HepG2 (cell line): ENCODE measurements at regions not wholly inside any gene's neighbourhood (a gene's known extent, or its start where the extent isn't known, plus 50 kb on each side); places are given as distances from the start of the nearest gene placed in this dataset.
A peak's percentile ranks its signal among the peaks of the same experiment; 100 is the strongest.
"Not testable (repeated sequence)": the region's sequence is repeated elsewhere in the genome, so short reads cannot be mapped to it uniquely, and the experiment has no call there.

Experiments used
- ATAC-seq: fragments of 200-7000 bp; cut with Tn5 transposase; 3 replicates; pipeline ENCODE4 v1.9.1; 2020; ENCODE audit warnings: mild to moderate bottlenecking, moderate library complexity
- BruUV-seq: library from RNA; stranded (reverse); fragments of 400-500 nt; replicated peaks from 2 replicates; lab custom pipeline; 2021; lab: Mats Ljungman, UMichigan
- CTCF ChIA-PET: fragments of 300-600 bp; formaldehyde crosslinking; extraction: SDS; loops from one replicate; lab custom pipeline; 2021; ENCODE audit warnings: low total read pairs, inconsistent platforms, low intra/inter-chr PET ratio; lab: Yijun Ruan, JAX
- POLR2A ChIA-PET: fragments of 350-600 bp; sonication (Branson Sonifier 250); formaldehyde crosslinking; loops from one replicate; lab custom pipeline; 2020; ENCODE audit warnings: antibody characterized with exemption, inconsistent platforms; lab: Yijun Ruan, JAX
- DNase-seq: peaks from one replicate; pipeline ENCODE4 v3.0.0-alpha.2; 2015; ENCODE audit warnings: low spot score
- FAIRE-seq: peaks from 3 replicates; lab custom pipeline; 2011; peaks lifted over from hg19 to GRCh38; lab: Jason Lieb, UNC
- H2AFZ ChIP-seq: one replicate; pipeline ENCODE4 v1.6.1; 2011; ENCODE audit warnings: low read length, inconsistent platforms
- H3K27ac ChIP-seq: fragments of 300-600 bp; 3 replicates; pipeline ENCODE4 v1.8.0; 2011; ENCODE audit warnings: mixed run types, mild to moderate bottlenecking, mixed read lengths, low read length, inconsistent platforms; ENCODE audit not compliant: insufficient read depth; ENCODE audit errors: extremely low read length
- H3K27me3 ChIP-seq, 2 experiments: fragments of 200-600 bp in 1 of 2; 2 replicates in 1 of 2; 3 replicates in 1 of 2; pipeline versions ENCODE4 v1.6.0 to v1.8.0; 2011; ENCODE audit warnings: low read length in 2 of 2, mild to moderate bottlenecking in 2 of 2, moderate library complexity in 2 of 2, inconsistent platforms in 1 of 2; ENCODE audit not compliant: insufficient read depth in 2 of 2, control insufficient read depth in 1 of 2
- H3K36me3 ChIP-seq, 2 experiments: fragments of 200-600 bp in 1 of 2; replicated peaks in 1 of 2; 2 replicates in 1 of 2; 3 replicates in 1 of 2; pipeline versions ENCODE4 v1.5.1 to v1.8.0; 2011; ENCODE audit warnings: low read length in 2 of 2, inconsistent platforms in 1 of 2; ENCODE audit not compliant: insufficient read depth in 2 of 2, control insufficient read depth in 1 of 2
- H3K4me1 ChIP-seq: 2 replicates; pipeline ENCODE4 v1.5.1; 2012; ENCODE audit warnings: low read length, inconsistent platforms; ENCODE audit not compliant: insufficient read depth
- H3K4me2 ChIP-seq: 2 replicates; pipeline ENCODE4 v1.6.0; 2011; ENCODE audit warnings: low read depth, low read length, inconsistent platforms
- H3K4me3 ChIP-seq, 3 experiments: fragments of 200-600 bp in 1 of 3; sonication (generic), shearing (Covaris generic) in 1 of 3; replicated peaks in 1 of 3; 2 replicates each; pipeline ENCODE4 v1.5.1; 2011 to 2016; ENCODE audit warnings: low read length in 3 of 3, inconsistent platforms in 2 of 3, low read depth in 2 of 3, mild to moderate bottlenecking in 2 of 3, control low read depth in 1 of 3, mixed read lengths in 1 of 3; ENCODE audit not compliant: insufficient read depth in 1 of 3
- H3K79me2 ChIP-seq: one replicate; pipeline ENCODE4 v1.6.1; 2011; ENCODE audit warnings: low read length, inconsistent platforms; ENCODE audit not compliant: insufficient read depth
- H3K9ac ChIP-seq: 2 replicates; pipeline ENCODE4 v1.6.0; 2011; ENCODE audit warnings: mild to moderate bottlenecking, low read depth, low read length, inconsistent platforms; ENCODE audit not compliant: insufficient read depth
- H3K9me3 ChIP-seq: 2 replicates; pipeline ENCODE4 v1.5.1; 2012; ENCODE audit warnings: mild to moderate bottlenecking, low read length
- H4K20me1 ChIP-seq: 2 replicates; pipeline ENCODE4 v1.6.0; 2011; ENCODE audit warnings: inconsistent platforms, mild to moderate bottlenecking, low read length, moderate library complexity; ENCODE audit not compliant: insufficient read depth
- GATAD2A ChIP-seq: IDR thresholded peaks from 2 replicates; pipeline ENCODE4 v1.6.1; 2016
- XRCC5 ChIP-seq: fragments of 200-400 bp; formaldehyde crosslinking; optimal IDR thresholded peaks from 2 replicates; pipeline ENCODE3; 2017; ENCODE audit warnings: mild to moderate bottlenecking, low read length
- WGBS: methylation state at CpG from one replicate; pipeline ENCODE4 v1.1.6; 2017; ENCODE audit warnings: low lambda C conversion rate; 5-methylcytosine and 5-hydroxymethylcytosine counted together
- in situ Hi-C: cut with HindIII; loops from 2 replicates; pipeline ENCODE4 v1.10.0; 2017; ENCODE audit warnings: low pct_unique_long_range_greater_than_20kb; ENCODE audit not compliant: extremely low pct_ligation_motif_present
- intact Hi-C: fragments of 100-400 bp; cut with micrococcal nuclease; formaldehyde crosslinking; loops from one replicate; pipeline ENCODE4 v1.10.0; 2022; ENCODE audit not compliant: unreplicated experiment
- TF ChIP-seq, protein P1 (sequence below): sonication (generic); formaldehyde crosslinking; IDR thresholded peaks from 2 replicates; pipeline ENCODE4 v1.4.0; 2020; ENCODE audit warnings: missing genetic modification reagents
- TF ChIP-seq, protein P2 (sequence below): sonication (generic); formaldehyde crosslinking; IDR thresholded peaks from 2 replicates; pipeline ENCODE4 v1.4.0; 2020; ENCODE audit warnings: mild to moderate bottlenecking, missing genetic modification reagents

DNA sequence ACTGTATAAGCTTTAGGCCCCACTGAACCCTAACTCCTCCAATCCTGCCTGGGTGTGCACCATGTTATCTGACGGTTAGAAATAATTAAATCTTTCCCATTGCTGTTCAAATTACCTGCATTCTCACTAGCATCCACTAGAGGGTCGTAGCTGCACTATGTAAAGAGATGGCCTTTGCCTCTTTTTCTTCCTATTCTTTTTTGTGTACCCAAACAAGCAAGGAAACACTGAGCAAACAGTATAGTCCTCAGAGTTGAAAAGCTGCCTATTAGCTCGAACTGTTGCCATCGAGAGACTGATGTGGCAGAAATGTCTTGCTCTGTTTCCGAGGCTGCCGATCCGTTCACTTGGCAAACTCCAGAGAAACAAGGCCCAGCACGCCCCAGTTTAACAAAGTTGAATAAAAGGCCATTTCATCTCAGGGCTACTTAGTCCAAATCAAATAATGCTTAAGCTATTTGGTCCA is 163.8 kb upstream of the TRPM3 start (continued):
- TF ChIP-seq, protein P1, sequence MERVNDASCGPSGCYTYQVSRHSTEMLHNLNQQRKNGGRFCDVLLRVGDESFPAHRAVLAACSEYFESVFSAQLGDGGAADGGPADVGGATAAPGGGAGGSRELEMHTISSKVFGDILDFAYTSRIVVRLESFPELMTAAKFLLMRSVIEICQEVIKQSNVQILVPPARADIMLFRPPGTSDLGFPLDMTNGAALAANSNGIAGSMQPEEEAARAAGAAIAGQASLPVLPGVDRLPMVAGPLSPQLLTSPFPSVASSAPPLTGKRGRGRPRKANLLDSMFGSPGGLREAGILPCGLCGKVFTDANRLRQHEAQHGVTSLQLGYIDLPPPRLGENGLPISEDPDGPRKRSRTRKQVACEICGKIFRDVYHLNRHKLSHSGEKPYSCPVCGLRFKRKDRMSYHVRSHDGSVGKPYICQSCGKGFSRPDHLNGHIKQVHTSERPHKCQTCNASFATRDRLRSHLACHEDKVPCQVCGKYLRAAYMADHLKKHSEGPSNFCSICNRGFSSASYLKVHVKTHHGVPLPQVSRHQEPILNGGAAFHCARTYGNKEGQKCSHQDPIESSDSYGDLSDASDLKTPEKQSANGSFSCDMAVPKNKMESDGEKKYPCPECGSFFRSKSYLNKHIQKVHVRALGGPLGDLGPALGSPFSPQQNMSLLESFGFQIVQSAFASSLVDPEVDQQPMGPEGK: 0 out of 2 replicates have a peak, but pooled peaks have one; percentile 12
- TF ChIP-seq GATAD2A: 0 out of 2 replicates have a peak, but pooled peaks have one; percentile 37
- TF ChIP-seq XRCC5: peak; percentile 21

DNA sequence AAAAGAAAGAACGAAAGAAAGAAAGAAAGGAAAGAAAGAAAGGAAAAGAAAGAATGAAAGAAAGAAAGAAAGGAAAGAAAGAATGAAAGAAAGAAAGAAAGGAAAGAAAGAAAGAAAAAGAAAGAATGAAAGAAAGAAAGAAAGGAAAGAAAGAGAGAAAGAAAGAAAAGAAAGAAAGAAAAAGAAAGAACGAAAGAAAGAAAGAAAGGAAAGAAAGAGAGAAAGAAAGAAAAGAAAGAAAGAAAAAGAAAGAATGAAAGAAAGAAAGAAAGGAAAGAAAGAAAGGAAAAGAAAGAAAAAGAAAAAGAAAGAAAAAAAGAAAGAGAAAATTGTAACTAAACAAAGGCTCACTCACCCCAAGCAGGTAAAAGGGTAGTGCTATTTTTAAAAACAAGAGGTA is 160.7 kb upstream of the TRPM3 start:
- POLR2A ChIA-PET, H3K9me3 ChIP-seq, H2AFZ ChIP-seq, H3K27me3 ChIP-seq, H3K4me2 ChIP-seq, H3K27ac ChIP-seq, H3K79me2 ChIP-seq, H3K4me3 ChIP-seq, H3K36me3 ChIP-seq, BruUV-seq, DNase-seq, intact Hi-C loops, FAIRE-seq, H3K9ac ChIP-seq, H4K20me1 ChIP-seq, CTCF ChIA-PET, ATAC-seq: not testable (repeated sequence)
- peaks cover 42% of the 10 kb centered on the region for H3K4me1 ChIP-seq
- 5% methylated on average over 2 of the region's 2 CpGs for WGBS
- TF ChIP-seq, protein P2, sequence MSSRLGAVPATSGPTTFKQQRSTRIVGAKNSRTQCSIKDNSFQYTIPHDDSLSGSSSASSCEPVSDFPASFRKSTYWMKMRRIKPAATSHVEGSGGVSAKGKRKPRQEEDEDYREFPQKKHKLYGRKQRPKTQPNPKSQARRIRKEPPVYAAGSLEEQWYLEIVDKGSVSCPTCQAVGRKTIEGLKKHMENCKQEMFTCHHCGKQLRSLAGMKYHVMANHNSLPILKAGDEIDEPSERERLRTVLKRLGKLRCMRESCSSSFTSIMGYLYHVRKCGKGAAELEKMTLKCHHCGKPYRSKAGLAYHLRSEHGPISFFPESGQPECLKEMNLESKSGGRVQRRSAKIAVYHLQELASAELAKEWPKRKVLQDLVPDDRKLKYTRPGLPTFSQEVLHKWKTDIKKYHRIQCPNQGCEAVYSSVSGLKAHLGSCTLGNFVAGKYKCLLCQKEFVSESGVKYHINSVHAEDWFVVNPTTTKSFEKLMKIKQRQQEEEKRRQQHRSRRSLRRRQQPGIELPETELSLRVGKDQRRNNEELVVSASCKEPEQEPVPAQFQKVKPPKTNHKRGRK: 0 out of 2 replicates have a peak, but pooled peaks have one; percentile 1
- in situ Hi-C loops: loop anchor here (25.0 kb wide), 1 partner anchor 530 kb away; no protein-coding TSS in a partner anchor
